ENCODE measurements at regions not wholly inside any gene's neighbourhood (a gene's known extent, or its start where the extent isn't known, plus 50 kb on each side); places are given as distances from the start of the nearest gene placed in this dataset.

DNA sequence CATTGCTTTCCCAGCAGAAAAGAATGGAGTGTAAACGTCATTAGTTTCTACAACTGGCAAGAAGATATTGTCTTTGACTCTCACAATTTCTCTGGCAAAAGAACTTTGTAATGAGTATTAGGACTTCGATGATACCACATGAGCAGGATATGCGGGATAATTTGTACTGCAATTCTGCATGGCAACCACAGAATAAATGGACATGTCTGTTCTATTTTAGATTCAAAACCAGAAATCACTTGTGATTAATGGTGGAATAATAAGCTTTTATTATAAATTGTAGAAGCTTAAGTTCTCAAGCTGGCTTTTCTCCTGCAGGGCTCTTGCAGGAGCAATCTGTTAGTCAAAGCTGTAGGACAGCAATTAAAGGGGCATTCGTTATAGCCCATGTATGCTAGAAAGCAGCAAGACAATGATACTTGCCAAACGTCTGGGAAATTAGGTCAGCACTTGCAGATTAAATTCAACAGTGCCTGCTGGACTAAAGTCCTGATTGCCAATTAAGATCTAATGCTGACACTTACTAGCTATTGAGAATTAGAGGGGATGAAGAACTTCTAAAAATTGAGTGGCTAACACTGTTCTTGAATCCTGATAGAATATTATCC, 177.9 kb downstream of the PTH2R start:
- TF ChIP-seq CTCF (IDR thresholded peaks at IDR 0.05; ENCODE audit: poor library complexity, severe bottlenecking) (no peak), SMC3 (conservative IDR thresholded peaks at IDR 0.05; ENCODE audit: poor library complexity) (no peak), POLR2AphosphoS5 (IDR thresholded peaks at IDR 0.05) (no peak), EZH2 (IDR thresholded peaks at IDR 0.05; ENCODE audit: borderline replicate concordance, insufficient read depth, low read length, poor library complexity, severe bottlenecking) (no peak), EP300 (conservative IDR thresholded peaks at IDR 0.05; ENCODE audit: poor library complexity, severe bottlenecking) (no peak), MXI1 (conservative IDR thresholded peaks at IDR 0.05; ENCODE audit: poor library complexity, severe bottlenecking) (no peak), RAD21 (conservative IDR thresholded peaks at IDR 0.05) (no peak), TAF1 (IDR thresholded peaks at IDR 0.05; ENCODE audit: low read depth) (no peak)
- TF ChIP-seq, protein P1, sequence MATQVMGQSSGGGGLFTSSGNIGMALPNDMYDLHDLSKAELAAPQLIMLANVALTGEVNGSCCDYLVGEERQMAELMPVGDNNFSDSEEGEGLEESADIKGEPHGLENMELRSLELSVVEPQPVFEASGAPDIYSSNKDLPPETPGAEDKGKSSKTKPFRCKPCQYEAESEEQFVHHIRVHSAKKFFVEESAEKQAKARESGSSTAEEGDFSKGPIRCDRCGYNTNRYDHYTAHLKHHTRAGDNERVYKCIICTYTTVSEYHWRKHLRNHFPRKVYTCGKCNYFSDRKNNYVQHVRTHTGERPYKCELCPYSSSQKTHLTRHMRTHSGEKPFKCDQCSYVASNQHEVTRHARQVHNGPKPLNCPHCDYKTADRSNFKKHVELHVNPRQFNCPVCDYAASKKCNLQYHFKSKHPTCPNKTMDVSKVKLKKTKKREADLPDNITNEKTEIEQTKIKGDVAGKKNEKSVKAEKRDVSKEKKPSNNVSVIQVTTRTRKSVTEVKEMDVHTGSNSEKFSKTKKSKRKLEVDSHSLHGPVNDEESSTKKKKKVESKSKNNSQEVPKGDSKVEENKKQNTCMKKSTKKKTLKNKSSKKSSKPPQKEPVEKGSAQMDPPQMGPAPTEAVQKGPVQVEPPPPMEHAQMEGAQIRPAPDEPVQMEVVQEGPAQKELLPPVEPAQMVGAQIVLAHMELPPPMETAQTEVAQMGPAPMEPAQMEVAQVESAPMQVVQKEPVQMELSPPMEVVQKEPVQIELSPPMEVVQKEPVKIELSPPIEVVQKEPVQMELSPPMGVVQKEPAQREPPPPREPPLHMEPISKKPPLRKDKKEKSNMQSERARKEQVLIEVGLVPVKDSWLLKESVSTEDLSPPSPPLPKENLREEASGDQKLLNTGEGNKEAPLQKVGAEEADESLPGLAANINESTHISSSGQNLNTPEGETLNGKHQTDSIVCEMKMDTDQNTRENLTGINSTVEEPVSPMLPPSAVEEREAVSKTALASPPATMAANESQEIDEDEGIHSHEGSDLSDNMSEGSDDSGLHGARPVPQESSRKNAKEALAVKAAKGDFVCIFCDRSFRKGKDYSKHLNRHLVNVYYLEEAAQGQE (IDR thresholded peaks at IDR 0.05; ENCODE audit: borderline replicate concordance): no peak
